C4-2B (cell line): ENCODE measurements at regions not wholly inside any gene's neighbourhood (a gene's known extent, or its start where the extent isn't known, plus 50 kb on each side); places are given as distances from the start of the nearest gene placed in this dataset.

Experiments
- CTCF ChIP-seq: fragments of 450-650 bp; conservative IDR thresholded peaks from 2 replicates; pipeline ENCODE4 v1.5.1; 2017; ENCODE audit warnings: mild to moderate bottlenecking
- ZFX ChIP-seq: fragments of 450-650 bp; IDR thresholded peaks from 2 replicates; pipeline ENCODE4 v1.6.1; 2017

- TF ChIP-seq CTCF (no peak), ZFX (no peak)
Measured at GRCh38 chr15:70555713-70556112, 207.6 kb downstream of the UACA start.
